ENCODE measurements at regions not wholly inside any gene's neighbourhood (a gene's known extent, or its start where the extent isn't known, plus 50 kb on each side); places are given as distances from the start of the nearest gene placed in this dataset.
A peak's percentile ranks its signal among the peaks of the same experiment; 100 is the strongest.

DNA sequence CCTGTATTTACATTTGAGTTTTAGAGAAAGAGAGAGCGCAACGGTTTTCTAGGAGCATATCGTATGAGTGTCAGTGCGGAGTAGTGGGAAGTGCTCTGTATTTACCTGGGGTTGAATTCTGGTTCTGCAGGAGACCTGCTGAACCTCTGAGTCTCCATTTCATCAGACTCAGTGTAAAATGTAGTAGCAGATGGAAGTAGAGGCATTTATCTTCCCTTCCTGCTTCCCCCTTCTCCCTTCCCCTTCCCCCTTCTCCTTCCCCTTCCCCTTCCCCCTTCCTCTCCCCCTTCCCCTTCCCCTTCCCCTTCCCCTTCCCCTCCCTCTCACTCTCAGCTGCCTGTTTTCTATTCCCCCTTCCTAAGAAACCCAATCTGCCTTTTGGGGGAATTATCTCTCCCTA lies 426.9 kb downstream of the NPIPA7 start:
- Mint-ChIP-seq H3K27me3 (peaks cover 3 to 24% of the 10 kb centered on the region in 2 donors), H3K36me3 (no peaks in the 10 kb centered on the region), H3K9me3 (peaks cover 0 to 4% (median 0%) of the 10 kb centered on the region in 5 donors), H3K27ac (no peak overlapping the region), H3K4me1 (no peaks in the 10 kb centered on the region), H3K4me3 (no peak overlapping the region)
- CTCF ChIA-PET, result no interaction called here
- DNase-seq, result no peak
- no peaks in the 10 kb centered on the region for H3K9me3 ChIP-seq (ENCODE audit: low read length)
- H3K36me3 ChIP-seq (ENCODE audit: insufficient read depth, low read length), result no peaks in the 10 kb centered on the region
- H3K4me3 ChIP-seq (ENCODE audit: low read length), result no peak overlapping the region
- POLR2A ChIA-PET, result no interaction called here
- no peak overlapping the region for H3K27ac ChIP-seq (ENCODE audit: low read depth, low read length)
- H3K4me1 ChIP-seq (ENCODE audit: insufficient read depth, low read length), result no peaks in the 10 kb centered on the region
- H3K27me3 ChIP-seq (ENCODE audit: insufficient read depth, low read length, poor library complexity, severe bottlenecking), result no peaks in the 10 kb centered on the region

DNA sequence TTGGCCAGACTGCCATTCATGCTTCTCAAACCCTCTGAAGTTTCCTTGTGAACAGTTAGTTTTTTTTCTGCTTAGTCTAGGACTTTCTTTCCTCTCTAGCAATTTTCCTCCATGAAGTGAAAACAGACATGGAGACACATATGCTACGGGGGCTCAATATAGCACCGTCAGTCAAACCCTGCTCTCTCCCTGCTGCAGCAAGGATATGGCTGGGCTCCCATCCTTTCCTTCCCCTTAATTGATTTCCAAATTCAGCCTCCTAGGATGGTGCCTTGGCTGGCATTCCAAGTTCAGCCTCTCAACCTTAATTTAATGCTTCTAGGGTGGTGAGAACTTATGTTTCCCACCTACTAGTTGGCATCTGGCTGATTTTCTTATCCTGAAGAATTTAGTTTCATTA lies 436.7 kb downstream of the NPIPA7 start:
- Mint-ChIP-seq H3K4me1 (no peaks in the 10 kb centered on the region), H3K27me3 (peaks cover 9 to 34% of the 10 kb centered on the region in 2 donors), H3K4me3 (no peak overlapping the region), H3K9me3 (peaks cover 2 to 7% (median 7%) of the 10 kb centered on the region in 5 donors), H3K36me3 (no peaks in the 10 kb centered on the region), H3K27ac (no peak overlapping the region)
- ChIA-PET POLR2A (no interaction called here), CTCF (no interaction called here)
- Histone ChIP-seq H3K27ac (ENCODE audit: low read depth, low read length) (no peak overlapping the region), H3K4me3 (ENCODE audit: low read length) (no peak overlapping the region), H3K36me3 (ENCODE audit: insufficient read depth, low read length) (no peaks in the 10 kb centered on the region), H3K27me3 (ENCODE audit: insufficient read depth, low read length, poor library complexity, severe bottlenecking) (no peaks in the 10 kb centered on the region), H3K9me3 (ENCODE audit: low read length) (no peaks in the 10 kb centered on the region), H3K4me1 (ENCODE audit: insufficient read depth, low read length) (no peaks in the 10 kb centered on the region)
- DNase-seq, result no peak

DNA sequence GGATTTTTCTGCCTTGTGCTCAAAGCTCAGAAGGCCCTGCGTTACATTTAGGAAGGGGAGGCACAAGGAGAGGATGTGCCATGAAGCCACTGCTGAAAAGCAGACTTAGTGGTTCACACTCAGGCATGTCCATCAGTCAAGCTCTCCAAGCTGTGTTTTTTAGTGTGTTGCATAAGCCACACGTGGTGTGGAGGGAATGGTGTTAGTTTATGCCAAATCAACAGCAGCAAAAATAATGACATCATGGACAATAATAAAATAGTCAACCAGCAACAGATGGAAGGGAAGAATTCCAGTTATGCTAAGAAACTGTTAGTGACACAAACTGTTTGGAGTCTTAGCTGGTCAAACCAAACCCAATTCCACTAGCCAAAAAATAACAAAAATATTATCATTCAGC lies 438.3 kb downstream of the NPIPA7 start:
- H3K27ac Mint-ChIP-seq, result no peak overlapping the region
- no peak for DNase-seq
- peaks cover 9 to 21% (median 16%) of the 10 kb centered on the region in 5 donors for H3K9me3 Mint-ChIP-seq
- Histone ChIP-seq H3K27ac (ENCODE audit: low read depth, low read length) (no peak overlapping the region), H3K36me3 (ENCODE audit: insufficient read depth, low read length) (no peaks in the 10 kb centered on the region), H3K4me1 (ENCODE audit: insufficient read depth, low read length) (no peaks in the 10 kb centered on the region), H3K4me3 (ENCODE audit: low read length) (no peak overlapping the region), H3K27me3 (ENCODE audit: insufficient read depth, low read length, poor library complexity, severe bottlenecking) (no peaks in the 10 kb centered on the region), H3K9me3 (ENCODE audit: low read length) (no peaks in the 10 kb centered on the region)
- H3K4me1 Mint-ChIP-seq, result no peaks in the 10 kb centered on the region
- no peak overlapping the region for H3K4me3 Mint-ChIP-seq
- no peaks in the 10 kb centered on the region for H3K36me3 Mint-ChIP-seq
- H3K27me3 Mint-ChIP-seq, result peaks cover 7 to 31% of the 10 kb centered on the region in 2 donors
- ChIA-PET POLR2A (no interaction called here), CTCF (no interaction called here)

DNA sequence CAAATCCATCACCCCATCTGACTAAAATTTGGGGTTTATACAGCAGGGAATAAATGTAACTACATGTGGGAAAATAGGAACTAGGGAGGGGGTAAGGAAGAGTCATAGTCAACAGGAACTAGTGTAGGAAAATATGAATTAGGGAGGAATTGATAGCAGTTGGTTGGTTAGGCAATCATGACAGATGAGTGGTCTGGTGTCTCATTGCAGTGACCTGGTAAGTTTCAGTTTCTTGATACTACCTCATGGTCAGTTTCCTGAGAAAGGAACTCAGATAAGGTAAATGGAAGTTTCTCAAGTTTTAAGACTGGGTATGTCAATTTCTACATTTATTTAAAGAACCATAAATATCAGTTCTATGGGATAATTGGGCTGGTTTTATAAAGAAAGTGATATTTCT lies 442.3 kb downstream of the NPIPA7 start:
- Mint-ChIP-seq H3K27me3 (peaks cover 5 to 28% of the 10 kb centered on the region in 2 donors), H3K4me3 (no peak overlapping the region)
- POLR2A ChIA-PET, result no interaction called here

DNA sequence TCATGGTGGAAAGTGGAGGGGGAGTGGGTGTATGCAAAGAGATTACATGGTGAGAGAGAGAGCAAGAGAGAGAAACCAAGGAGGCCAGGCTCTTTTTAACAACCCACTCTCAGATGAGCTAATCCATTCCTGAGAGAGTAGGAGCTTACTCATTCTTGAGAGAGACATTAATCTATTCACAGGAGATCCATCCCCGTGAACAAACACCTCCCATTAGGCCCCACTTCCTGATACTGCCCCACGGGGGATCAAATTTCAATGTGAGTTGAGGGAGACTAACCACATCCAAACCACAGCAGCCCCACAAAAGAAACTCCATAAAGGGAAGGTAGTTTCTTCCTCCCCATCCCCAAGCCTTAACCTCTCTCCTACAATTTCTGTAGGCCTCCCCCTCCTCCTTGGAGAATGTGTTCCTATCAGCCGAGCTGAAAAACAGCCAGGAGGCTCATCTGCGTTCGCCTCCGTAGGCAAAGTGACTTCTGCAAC lies 450.0 kb downstream of the NPIPA7 start:
- ChIA-PET CTCF (no interaction called here), POLR2A (no interaction called here)
- Mint-ChIP-seq H3K27me3 (peaks cover 8 to 47% of the 10 kb centered on the region in 2 donors), H3K27ac (no peak overlapping the region), H3K4me3 (no peak overlapping the region), H3K9me3 (peaks cover 0 to 3% (median 1%) of the 10 kb centered on the region in 5 donors), H3K36me3 (peaks cover 0 to 3% (median 0%) of the 10 kb centered on the region in 3 donors), H3K4me1 (no peaks in the 10 kb centered on the region)
- H3K4me3 ChIP-seq (ENCODE audit: low read length), result no peak overlapping the region
- DNase-seq, result no peak
- H3K27ac ChIP-seq (ENCODE audit: low read depth, low read length), result no peak overlapping the region
- no peaks in the 10 kb centered on the region for H3K36me3 ChIP-seq (ENCODE audit: insufficient read depth, low read length)
- no peaks in the 10 kb centered on the region for H3K4me1 ChIP-seq (ENCODE audit: insufficient read depth, low read length)
- no peaks in the 10 kb centered on the region for H3K27me3 ChIP-seq (ENCODE audit: insufficient read depth, low read length, poor library complexity, severe bottlenecking)
- H3K9me3 ChIP-seq (ENCODE audit: low read length), result no peaks in the 10 kb centered on the region

More for the DNA sequence above, 442.3 kb downstream of the NPIPA7 start:
- no peaks in the 10 kb centered on the region for H3K27me3 ChIP-seq (ENCODE audit: insufficient read depth, low read length, poor library complexity, severe bottlenecking)
- DNase-seq, result no peak
- no peaks in the 10 kb centered on the region for H3K9me3 ChIP-seq (ENCODE audit: low read length)
- CTCF ChIA-PET, result no interaction called here
- H3K27ac Mint-ChIP-seq, result no peak overlapping the region
- no peaks in the 10 kb centered on the region for H3K4me1 Mint-ChIP-seq
- H3K27ac ChIP-seq (ENCODE audit: low read depth, low read length), result no peak overlapping the region
- peaks cover 10 to 25% (median 19%) of the 10 kb centered on the region in 5 donors for H3K9me3 Mint-ChIP-seq
- no peaks in the 10 kb centered on the region for H3K4me1 ChIP-seq (ENCODE audit: insufficient read depth, low read length)
- no peak overlapping the region for H3K4me3 ChIP-seq (ENCODE audit: low read length)
- H3K36me3 Mint-ChIP-seq, result no peaks in the 10 kb centered on the region
- H3K36me3 ChIP-seq (ENCODE audit: insufficient read depth, low read length), result no peaks in the 10 kb centered on the region

DNA sequence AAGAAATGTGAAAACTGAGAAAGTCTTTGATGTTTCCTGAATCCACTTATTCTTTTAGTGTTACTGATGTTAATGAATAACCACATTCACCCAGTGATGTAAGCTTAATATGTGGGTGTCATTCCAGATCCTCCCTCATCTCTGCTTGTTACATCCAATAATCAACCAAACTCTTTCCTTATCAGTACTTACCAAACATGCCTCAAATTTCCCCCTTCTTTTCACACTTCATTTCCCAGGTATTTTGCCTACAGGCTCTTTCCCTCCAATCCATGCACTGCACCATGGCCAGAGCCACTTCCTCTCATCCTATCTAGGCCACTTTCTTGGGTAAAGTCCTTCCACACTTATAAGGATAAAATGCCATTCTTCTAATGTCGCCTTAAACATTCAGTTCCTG lies 451.5 kb downstream of the NPIPA7 start:
- H3K36me3 ChIP-seq (ENCODE audit: insufficient read depth, low read length), result no peaks in the 10 kb centered on the region
- no peaks in the 10 kb centered on the region for H3K27me3 ChIP-seq (ENCODE audit: insufficient read depth, low read length, poor library complexity, severe bottlenecking)
- no peak overlapping the region for H3K27ac ChIP-seq (ENCODE audit: low read depth, low read length)
- Mint-ChIP-seq H3K9me3 (peaks cover 0 to 5% (median 3%) of the 10 kb centered on the region in 5 donors), H3K4me1 (no peaks in the 10 kb centered on the region), H3K36me3 (peaks cover 0 to 3% (median 0%) of the 10 kb centered on the region in 3 donors), H3K4me3 (no peak overlapping the region), H3K27me3 (peaks cover 9 to 51% of the 10 kb centered on the region in 2 donors), H3K27ac (peak overlapping the region in 1 of 8 donors; percentile 4)
- no peak overlapping the region for H3K4me3 ChIP-seq (ENCODE audit: low read length)
- H3K9me3 ChIP-seq (ENCODE audit: low read length), result no peaks in the 10 kb centered on the region
- no peaks in the 10 kb centered on the region for H3K4me1 ChIP-seq (ENCODE audit: insufficient read depth, low read length)
- POLR2A ChIA-PET, result no interaction called here
- CTCF ChIA-PET, result no interaction called here
- DNase-seq, result no peak

DNA sequence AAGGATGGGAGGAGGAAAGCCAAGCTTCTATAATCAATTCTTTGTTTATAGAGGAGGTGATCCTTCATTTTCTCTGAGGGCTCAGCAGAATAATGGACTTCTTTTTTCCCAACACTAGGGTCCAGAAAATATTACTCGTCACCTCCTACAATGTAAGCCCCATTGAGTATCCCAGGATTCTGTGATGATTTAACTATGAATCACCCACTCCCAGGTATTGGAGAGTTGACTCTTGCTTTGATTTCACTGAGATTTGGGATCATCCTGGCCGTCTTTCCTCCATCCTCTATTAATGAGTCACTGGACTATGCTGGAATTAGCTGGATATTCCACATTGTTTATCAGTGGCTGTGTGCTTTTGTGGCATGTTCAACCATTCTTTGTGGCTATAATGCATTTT lies 452.0 kb downstream of the NPIPA7 start:
- peaks cover 0 to 5% (median 3%) of the 10 kb centered on the region in 5 donors for H3K9me3 Mint-ChIP-seq
- POLR2A ChIA-PET, result no interaction called here
- Histone ChIP-seq H3K4me3 (ENCODE audit: low read length) (no peak overlapping the region), H3K4me1 (ENCODE audit: insufficient read depth, low read length) (no peaks in the 10 kb centered on the region), H3K27ac (ENCODE audit: low read depth, low read length) (no peak overlapping the region), H3K9me3 (ENCODE audit: low read length) (no peaks in the 10 kb centered on the region), H3K36me3 (ENCODE audit: insufficient read depth, low read length) (no peaks in the 10 kb centered on the region), H3K27me3 (ENCODE audit: insufficient read depth, low read length, poor library complexity, severe bottlenecking) (no peaks in the 10 kb centered on the region)
- peaks cover 0 to 3% (median 0%) of the 10 kb centered on the region in 3 donors for H3K36me3 Mint-ChIP-seq
- H3K27ac Mint-ChIP-seq, result no peak overlapping the region
- H3K4me3 Mint-ChIP-seq, result no peak overlapping the region
- DNase-seq, result no peak
- peaks cover 11 to 51% of the 10 kb centered on the region in 2 donors for H3K27me3 Mint-ChIP-seq
- no peaks in the 10 kb centered on the region for H3K4me1 Mint-ChIP-seq
- CTCF ChIA-PET, result no interaction called here

DNA sequence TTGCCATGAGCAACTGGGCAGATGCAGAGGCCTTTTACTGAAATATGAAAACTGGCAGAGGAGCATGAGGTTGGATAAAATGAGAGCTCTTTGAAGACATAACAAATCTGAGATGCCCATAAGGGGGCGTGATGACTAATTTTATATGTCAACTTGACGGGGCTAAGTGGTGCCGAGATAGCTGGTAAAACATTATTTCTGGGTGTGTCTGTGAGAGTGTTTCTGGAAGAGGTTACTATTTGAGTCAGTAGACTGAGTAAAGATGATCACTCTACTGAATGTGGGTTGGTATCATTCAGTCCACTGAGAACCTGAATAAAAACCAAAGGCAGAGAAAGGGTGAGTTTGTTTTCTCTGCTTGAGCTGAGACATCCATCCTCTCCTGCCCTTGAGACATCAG lies 454.2 kb downstream of the NPIPA7 start:
- Histone ChIP-seq H3K4me1 (ENCODE audit: insufficient read depth, low read length) (no peaks in the 10 kb centered on the region), H3K9me3 (ENCODE audit: low read length) (no peaks in the 10 kb centered on the region), H3K27ac (ENCODE audit: low read depth, low read length) (no peak overlapping the region), H3K4me3 (ENCODE audit: low read length) (no peak overlapping the region), H3K27me3 (ENCODE audit: insufficient read depth, low read length, poor library complexity, severe bottlenecking) (no peaks in the 10 kb centered on the region), H3K36me3 (ENCODE audit: insufficient read depth, low read length) (no peaks in the 10 kb centered on the region)
- Mint-ChIP-seq H3K4me3 (no peak overlapping the region), H3K36me3 (peaks cover 0 to 3% (median 0%) of the 10 kb centered on the region in 3 donors), H3K4me1 (no peaks in the 10 kb centered on the region), H3K27me3 (peaks cover 18 to 55% of the 10 kb centered on the region in 2 donors), H3K27ac (no peak overlapping the region), H3K9me3 (peaks cover 0 to 5% (median 3%) of the 10 kb centered on the region in 5 donors)
- POLR2A ChIA-PET, result no interaction called here
- no peak for DNase-seq
- CTCF ChIA-PET, result interaction anchor here (0.6 kb wide), 1 partner anchor 893 kb away, joined by 3 read pairs; no protein-coding TSS in a partner anchor

Data from CD8-positive, alpha-beta memory T cell (primary cell).